ENCODE measurements at regions not wholly inside any gene's neighbourhood (a gene's known extent, or its start where the extent isn't known, plus 50 kb on each side); places are given as distances from the start of the nearest gene placed in this dataset.

- no peak for TF ChIP-seq CTCF (IDR thresholded peaks at IDR 0.05)
- TF ChIP-seq POLR2A (IDR thresholded peaks at IDR 0.05): no peak
- no peak for TF ChIP-seq EP300 (IDR thresholded peaks at IDR 0.05)
These were observed 332.7 kb upstream of the CELF2 start for GRCh38 chr10:10684972-10685371.
